ENCODE measurements at regions not wholly inside any gene's neighbourhood (a gene's known extent, or its start where the extent isn't known, plus 50 kb on each side); places are given as distances from the start of the nearest gene placed in this dataset.

GRCh38 chr7:49367072-49367471, 406.4 kb upstream of the VWC2 start:
- TF ChIP-seq POLR2A (IDR thresholded peaks at IDR 0.05) (no peak), CTCF (IDR thresholded peaks at IDR 0.05) (no peak)

Data from heart left ventricle (tissue), 13 donors.